Loucy (cell line): ENCODE measurements at regions not wholly inside any gene's neighbourhood (a gene's known extent, or its start where the extent isn't known, plus 50 kb on each side); places are given as distances from the start of the nearest gene placed in this dataset.

Source experiments
- H2AFZ ChIP-seq: fragments of 200-600 bp; sonication (generic); 2 replicates; pipeline ENCODE4 v1.6.0; 2016; ENCODE audit warnings: antibody characterized with exemption, mild to moderate bottlenecking, low read length, moderate library complexity
- H3F3A ChIP-seq: fragments of 200-600 bp; 2 replicates; pipeline ENCODE4 v1.6.0; 2016; ENCODE audit warnings: antibody characterized with exemption, low read depth, mild to moderate bottlenecking
- H3K27me3 ChIP-seq: fragments of 200-600 bp; sonication (generic); 2 replicates; pipeline ENCODE4 v1.6.1; 2014; ENCODE audit warnings: low read length, mild to moderate bottlenecking; ENCODE audit not compliant: insufficient read depth, poor library complexity, severe bottlenecking
- H3K36me3 ChIP-seq: fragments of 200-600 bp; sonication (generic); 2 replicates; pipeline ENCODE4 v1.6.1; 2016; ENCODE audit warnings: low read length; ENCODE audit not compliant: insufficient read depth
- H3K4me1 ChIP-seq: fragments of 200-600 bp; sonication (generic); 2 replicates; pipeline ENCODE4 v1.5.1; 2014; ENCODE audit warnings: low read length, mild to moderate bottlenecking; ENCODE audit not compliant: insufficient read depth, poor library complexity, severe bottlenecking
- H3K4me2 ChIP-seq: fragments of 200-600 bp; sonication (generic); 2 replicates; pipeline ENCODE4 v1.6.0; 2014; ENCODE audit warnings: antibody characterized with exemption, low read length, low read depth, mild to moderate bottlenecking; ENCODE audit not compliant: poor library complexity, severe bottlenecking
- H3K4me3 ChIP-seq: fragments of 200-600 bp; sonication (generic); 2 replicates; pipeline ENCODE4 v1.5.1; 2014; ENCODE audit warnings: low read length, mild to moderate bottlenecking, mixed read lengths; ENCODE audit not compliant: poor library complexity, severe bottlenecking
- H3K79me2 ChIP-seq: fragments of 200-600 bp; sonication (generic); 2 replicates; pipeline ENCODE4 v1.6.1; 2014; ENCODE audit warnings: low read length; ENCODE audit not compliant: insufficient read depth
- H3K9ac ChIP-seq: fragments of 200-600 bp; sonication (generic); 2 replicates; pipeline ENCODE4 v1.6.0; 2014; ENCODE audit warnings: mild to moderate bottlenecking, low read depth, low read length, moderate library complexity; ENCODE audit not compliant: poor library complexity, severe bottlenecking
- H3K9me2 ChIP-seq: fragments of 200-600 bp; sonication (generic); replicated peaks from 2 replicates; pipeline ENCODE4 v1.6.1; 2016; ENCODE audit warnings: low read depth, low read length, mixed read lengths
- H3K9me3 ChIP-seq: fragments of 200-600 bp; sonication (generic); 2 replicates; pipeline ENCODE4 v1.6.1; 2014; ENCODE audit warnings: mild to moderate bottlenecking, antibody characterized with exemption, low read length, low read depth; ENCODE audit not compliant: insufficient read depth
- H4K20me1 ChIP-seq: fragments of 200-600 bp; sonication (generic); 2 replicates; pipeline ENCODE4 v1.6.0; 2014; ENCODE audit warnings: antibody characterized with exemption, low read length, mild to moderate bottlenecking; ENCODE audit not compliant: insufficient read depth, poor library complexity, severe bottlenecking
- EZH2phosphoT487 ChIP-seq: fragments of 200-600 bp; IDR thresholded peaks from 2 replicates; pipeline ENCODE4 v1.6.1; 2018; ENCODE audit warnings: antibody characterized with exemption, mild to moderate bottlenecking, moderate library complexity, borderline replicate concordance
- TF ChIP-seq, protein P1 (sequence below): fragments of 200-600 bp; sonication (generic); conservative IDR thresholded peaks from 2 replicates; pipeline ENCODE4 v1.5.1; 2014; ENCODE audit warnings: mild to moderate bottlenecking, antibody characterized with exemption, low read length

DNA sequence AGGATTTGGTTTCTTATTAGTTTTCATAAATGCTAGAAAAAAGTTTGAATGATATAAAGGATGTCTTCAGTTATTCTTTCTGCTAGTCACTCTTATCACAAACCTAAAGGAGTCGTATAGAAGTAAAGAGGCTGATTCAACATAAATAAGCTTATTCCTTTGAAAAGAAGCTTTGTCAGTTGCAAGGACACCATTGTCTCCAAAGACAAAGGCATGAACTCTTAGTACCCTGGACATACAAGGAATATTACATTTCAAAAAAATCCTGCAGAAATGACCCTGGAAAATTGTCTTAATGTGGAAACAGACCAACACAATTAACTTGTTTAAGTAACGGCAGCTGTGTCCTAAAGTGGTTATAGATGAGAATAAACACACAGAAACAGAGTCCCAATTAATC lies 528.0 kb downstream of the CPS1 start:
- Histone ChIP-seq H3K4me1 (no peaks in the 10 kb centered on the region), H3K9ac (no peak overlapping the region), H3K27me3 (no peaks in the 10 kb centered on the region), H3K4me2 (no peak overlapping the region), H3K9me2 (no peaks in the 10 kb centered on the region), H3F3A (no peaks in the 10 kb centered on the region), H3K4me3 (no peak overlapping the region), H3K36me3 (no peaks in the 10 kb centered on the region), H2AFZ (no peak overlapping the region), H4K20me1 (no peaks in the 10 kb centered on the region), H3K9me3 (no peaks in the 10 kb centered on the region), H3K79me2 (no peaks in the 10 kb centered on the region)
- TF ChIP-seq EZH2phosphoT487 = no peak
- TF ChIP-seq, protein P1, sequence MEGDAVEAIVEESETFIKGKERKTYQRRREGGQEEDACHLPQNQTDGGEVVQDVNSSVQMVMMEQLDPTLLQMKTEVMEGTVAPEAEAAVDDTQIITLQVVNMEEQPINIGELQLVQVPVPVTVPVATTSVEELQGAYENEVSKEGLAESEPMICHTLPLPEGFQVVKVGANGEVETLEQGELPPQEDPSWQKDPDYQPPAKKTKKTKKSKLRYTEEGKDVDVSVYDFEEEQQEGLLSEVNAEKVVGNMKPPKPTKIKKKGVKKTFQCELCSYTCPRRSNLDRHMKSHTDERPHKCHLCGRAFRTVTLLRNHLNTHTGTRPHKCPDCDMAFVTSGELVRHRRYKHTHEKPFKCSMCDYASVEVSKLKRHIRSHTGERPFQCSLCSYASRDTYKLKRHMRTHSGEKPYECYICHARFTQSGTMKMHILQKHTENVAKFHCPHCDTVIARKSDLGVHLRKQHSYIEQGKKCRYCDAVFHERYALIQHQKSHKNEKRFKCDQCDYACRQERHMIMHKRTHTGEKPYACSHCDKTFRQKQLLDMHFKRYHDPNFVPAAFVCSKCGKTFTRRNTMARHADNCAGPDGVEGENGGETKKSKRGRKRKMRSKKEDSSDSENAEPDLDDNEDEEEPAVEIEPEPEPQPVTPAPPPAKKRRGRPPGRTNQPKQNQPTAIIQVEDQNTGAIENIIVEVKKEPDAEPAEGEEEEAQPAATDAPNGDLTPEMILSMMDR = no peak

DNA sequence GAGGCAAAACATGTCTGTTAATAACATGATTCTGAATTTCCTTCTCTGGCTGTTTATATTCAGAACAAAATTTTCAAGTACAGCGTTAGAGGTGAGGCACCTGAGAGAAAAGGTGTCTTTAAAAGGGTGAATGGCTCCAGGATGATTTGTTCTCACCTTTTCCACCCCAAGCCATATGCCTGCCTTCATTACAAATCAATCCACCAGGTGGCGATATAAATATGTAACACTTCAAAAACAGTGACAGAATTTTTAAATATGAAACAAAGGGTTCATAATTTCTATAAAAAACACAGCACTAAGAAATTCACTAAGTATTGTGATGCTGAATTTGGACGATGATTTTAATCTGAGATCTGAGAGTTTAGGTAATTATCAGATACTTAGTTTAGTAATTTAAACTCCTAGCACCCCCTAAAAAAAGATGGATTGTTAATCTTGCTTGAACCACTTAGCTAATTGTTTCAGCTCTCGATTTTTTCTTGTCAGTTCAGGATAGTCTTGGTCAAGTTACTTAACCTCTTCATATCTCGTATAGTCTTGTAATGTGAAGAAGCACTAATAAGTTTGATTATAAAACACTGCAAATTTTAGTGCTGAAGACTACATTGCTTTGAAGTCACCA lies 528.8 kb downstream of the CPS1 start:
- Histone ChIP-seq H3K4me1 (no peaks in the 10 kb centered on the region), H3F3A (no peaks in the 10 kb centered on the region), H3K79me2 (no peaks in the 10 kb centered on the region), H3K9ac (no peak overlapping the region), H2AFZ (no peak overlapping the region; the same call in 1 of the 2 replicates), H4K20me1 (no peaks in the 10 kb centered on the region), H3K9me2 (no peaks in the 10 kb centered on the region), H3K9me3 (no peaks in the 10 kb centered on the region), H3K36me3 (no peaks in the 10 kb centered on the region), H3K4me2 (no peak overlapping the region), H3K4me3 (no peak overlapping the region), H3K27me3 (no peaks in the 10 kb centered on the region)
- TF ChIP-seq EZH2phosphoT487 = no peak
- TF ChIP-seq, protein P1 = peak; percentile 78

DNA sequence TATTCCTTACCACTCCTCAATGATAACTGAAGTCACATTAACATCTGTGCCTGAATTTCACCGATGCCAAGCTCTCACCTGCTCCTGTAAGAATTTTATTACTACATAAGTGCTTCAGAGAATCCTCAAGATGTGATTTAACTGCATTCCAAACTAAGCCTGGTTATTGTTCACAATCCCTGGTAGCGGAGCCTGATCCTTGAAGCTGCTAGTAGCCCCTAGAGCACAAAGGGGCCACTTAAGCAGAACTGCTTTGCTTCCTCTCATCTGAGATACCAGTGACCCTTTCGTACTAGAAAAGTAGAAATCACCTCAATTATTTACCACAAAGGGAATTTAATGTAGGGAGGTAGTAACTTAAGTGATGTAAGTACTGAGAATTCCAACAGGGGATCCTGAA lies 529.6 kb downstream of the CPS1 start:
- no peaks in the 10 kb centered on the region for H3K27me3 ChIP-seq
- H3K4me3 ChIP-seq = no peak overlapping the region
- H3K79me2 ChIP-seq = no peaks in the 10 kb centered on the region
- H3F3A ChIP-seq = no peaks in the 10 kb centered on the region
- H2AFZ ChIP-seq = no peak overlapping the region
- no peaks in the 10 kb centered on the region for H3K4me1 ChIP-seq
- TF ChIP-seq, protein P1 = no peak
- no peak for TF ChIP-seq EZH2phosphoT487
- H4K20me1 ChIP-seq = no peaks in the 10 kb centered on the region
- H3K9me3 ChIP-seq = no peaks in the 10 kb centered on the region
- no peak overlapping the region for H3K4me2 ChIP-seq
- H3K9me2 ChIP-seq = no peaks in the 10 kb centered on the region
- H3K36me3 ChIP-seq = no peaks in the 10 kb centered on the region
- no peak overlapping the region for H3K9ac ChIP-seq
